Tongue (tissue), 1 donor: ENCODE measurements at regions not wholly inside any gene's neighbourhood (a gene's known extent, or its start where the extent isn't known, plus 50 kb on each side); places are given as distances from the start of the nearest gene placed in this dataset.

Experiments used
- DNase-seq: peaks from one replicate; pipeline ENCODE4 v3.0.0-alpha.2; 2015

- no peak for DNase-seq
Observed at GRCh38 chr1:37085393-37085792, 51.1 kb upstream of the GRIK3 start.

GRCh38 chr1:37089750-37090149, 55.4 kb upstream of the GRIK3 start:
- DNase-seq, result no peak

GRCh38 chr1:37090671-37091070, 56.4 kb upstream of the GRIK3 start:
- no peak for DNase-seq

- no peak for DNase-seq
Observed at GRCh38 chr1:37092937-37093336, 58.6 kb upstream of the GRIK3 start.

GRCh38 chr1:37094302-37094701, 60.0 kb upstream of the GRIK3 start:
- DNase-seq, result no peak

GRCh38 chr1:37096523-37096922, 62.2 kb upstream of the GRIK3 start:
- no peak for DNase-seq

GRCh38 chr1:37097731-37098130, 63.4 kb upstream of the GRIK3 start:
- no peak for DNase-seq

- no peak for DNase-seq
Observed at GRCh38 chr1:37098237-37098636, 63.9 kb upstream of the GRIK3 start.

- no peak for DNase-seq
Observed at GRCh38 chr1:37100310-37100709, 66.0 kb upstream of the GRIK3 start.

- no peak for DNase-seq
Observed at GRCh38 chr1:37102656-37103382, 68.5 kb upstream of the GRIK3 start.

GRCh38 chr1:37105911-37106310, 71.6 kb upstream of the GRIK3 start:
- DNase-seq, result no peak

GRCh38 chr1:37107153-37107907, 73.0 kb upstream of the GRIK3 start:
- no peak for DNase-seq

- DNase-seq, result no peak
Observed at GRCh38 chr1:37108596-37109188, 74.4 kb upstream of the GRIK3 start.

- DNase-seq, result peak; percentile 12
Observed at GRCh38 chr1:37112430-37112829, 78.1 kb upstream of the GRIK3 start.

GRCh38 chr1:37113285-37113997, 79.1 kb upstream of the GRIK3 start:
- no peak for DNase-seq

- no peak for DNase-seq
Observed at GRCh38 chr1:37118790-37119189, 84.5 kb upstream of the GRIK3 start.

GRCh38 chr1:37120279-37120678, 86.0 kb upstream of the GRIK3 start:
- no peak for DNase-seq

- no peak for DNase-seq
Observed at GRCh38 chr1:37123276-37124115, 89.2 kb upstream of the GRIK3 start.

GRCh38 chr1:37124501-37124900, 90.2 kb upstream of the GRIK3 start:
- no peak for DNase-seq

- DNase-seq, result no peak
Observed at GRCh38 chr1:37125295-37125694, 91.0 kb upstream of the GRIK3 start.

- DNase-seq, result no peak
Observed at GRCh38 chr1:37127254-37127748, 93.0 kb upstream of the GRIK3 start.

GRCh38 chr1:37128091-37128490, 93.8 kb upstream of the GRIK3 start:
- DNase-seq, result no peak
